H7 (cell line): ENCODE measurements at regions not wholly inside any gene's neighbourhood (a gene's known extent, or its start where the extent isn't known, plus 50 kb on each side); places are given as distances from the start of the nearest gene placed in this dataset.

Experiments used
- DNase-seq: peaks from one replicate; pipeline ENCODE4 v3.0.0; 2012
- H3K27me3 ChIP-seq: 2 replicates; pipeline ENCODE4 v1.6.0; 2011; ENCODE audit warnings: mild to moderate bottlenecking, low read length; ENCODE audit not compliant: control insufficient read depth, insufficient read depth
- H3K36me3 ChIP-seq: replicated peaks from 2 replicates; pipeline ENCODE4 v1.5.1; 2011; ENCODE audit warnings: low read length; ENCODE audit not compliant: control insufficient read depth, insufficient read depth
- H3K4me3 ChIP-seq: 2 replicates; pipeline ENCODE4 v1.5.1; 2011; ENCODE audit warnings: low read depth, mild to moderate bottlenecking, control low read depth, low read length, moderate library complexity; ENCODE audit not compliant: insufficient read depth

GRCh38 chr1:201649761-201650622, 111.1 kb downstream of the NAV1 start:
- peak; percentile 94 for DNase-seq
- Histone ChIP-seq H3K4me3 (peak overlapping the region; percentile 72), H3K27me3 (peaks cover 20% of the 10 kb centered on the region)

GRCh38 chr1:201650623-201650933, 111.7 kb downstream of the NAV1 start:
- DNase-seq, result no peak
- Histone ChIP-seq H3K36me3 (no peaks in the 10 kb centered on the region), H3K4me3 (peak overlapping the region; percentile 72), H3K27me3 (peaks cover 20% of the 10 kb centered on the region)

More at GRCh38 chr1:201649761-201650622, 111.1 kb downstream of the NAV1 start:
- H3K36me3 ChIP-seq, result no peaks in the 10 kb centered on the region

GRCh38 chr1:201652181-201652580, 113.3 kb downstream of the NAV1 start:
- peaks cover 16% of the 10 kb centered on the region for H3K27me3 ChIP-seq
- no peak overlapping the region for H3K4me3 ChIP-seq
- no peak for DNase-seq
- no peaks in the 10 kb centered on the region for H3K36me3 ChIP-seq

- Histone ChIP-seq H3K4me3 (no peak overlapping the region), H3K36me3 (no peaks in the 10 kb centered on the region), H3K27me3 (peaks cover 15% of the 10 kb centered on the region)
- DNase-seq, result no peak
Measured at GRCh38 chr1:201653233-201653632, 114.3 kb downstream of the NAV1 start.

GRCh38 chr1:201653883-201654282, 115.0 kb downstream of the NAV1 start:
- H3K27me3 ChIP-seq, result peaks cover 12% of the 10 kb centered on the region
- no peak for DNase-seq

GRCh38 chr1:201655243-201655642, 116.3 kb downstream of the NAV1 start:
- peak; percentile 81 for DNase-seq
- Histone ChIP-seq H3K27me3 (peaks cover 1% of the 10 kb centered on the region), H3K4me3 (no peak overlapping the region), H3K36me3 (no peaks in the 10 kb centered on the region)

More at GRCh38 chr1:201653883-201654282, 115.0 kb downstream of the NAV1 start:
- Histone ChIP-seq H3K4me3 (no peak overlapping the region), H3K36me3 (no peaks in the 10 kb centered on the region)

- DNase-seq, result no peak
- no peak overlapping the region for H3K4me3 ChIP-seq
- no peaks in the 10 kb centered on the region for H3K36me3 ChIP-seq
- no peaks in the 10 kb centered on the region for H3K27me3 ChIP-seq
Measured at GRCh38 chr1:201655910-201656309, 117.0 kb downstream of the NAV1 start.

- Histone ChIP-seq H3K36me3 (no peaks in the 10 kb centered on the region), H3K4me3 (no peak overlapping the region)
- DNase-seq, result no peak
Measured at GRCh38 chr1:201656311-201657032, 117.5 kb downstream of the NAV1 start.

GRCh38 chr1:201659572-201659971, 120.6 kb downstream of the NAV1 start:
- Histone ChIP-seq H3K36me3 (no peaks in the 10 kb centered on the region), H3K27me3 (no peaks in the 10 kb centered on the region), H3K4me3 (no peak overlapping the region)
- DNase-seq, result no peak

More at GRCh38 chr1:201656311-201657032, 117.5 kb downstream of the NAV1 start:
- H3K27me3 ChIP-seq, result no peaks in the 10 kb centered on the region

GRCh38 chr1:201660931-201661822, 122.2 kb downstream of the NAV1 start:
- no peak overlapping the region for H3K4me3 ChIP-seq
- no peak for DNase-seq

GRCh38 chr1:201661823-201662359, 123.0 kb downstream of the NAV1 start:
- no peak for DNase-seq
- no peak overlapping the region for H3K4me3 ChIP-seq
- H3K27me3 ChIP-seq, result no peaks in the 10 kb centered on the region
- no peaks in the 10 kb centered on the region for H3K36me3 ChIP-seq

More at GRCh38 chr1:201660931-201661822, 122.2 kb downstream of the NAV1 start:
- Histone ChIP-seq H3K36me3 (no peaks in the 10 kb centered on the region), H3K27me3 (no peaks in the 10 kb centered on the region)

GRCh38 chr1:201662646-201663045, 123.7 kb downstream of the NAV1 start:
- DNase-seq, result no peak
- Histone ChIP-seq H3K36me3 (no peaks in the 10 kb centered on the region), H3K27me3 (no peaks in the 10 kb centered on the region), H3K4me3 (no peak overlapping the region)

GRCh38 chr1:201663491-201664113, 124.7 kb downstream of the NAV1 start:
- H3K4me3 ChIP-seq, result no peak overlapping the region
- H3K36me3 ChIP-seq, result no peaks in the 10 kb centered on the region
- no peak for DNase-seq
- no peaks in the 10 kb centered on the region for H3K27me3 ChIP-seq

GRCh38 chr1:201665036-201665435, 126.1 kb downstream of the NAV1 start:
- no peak for DNase-seq
- no peaks in the 10 kb centered on the region for H3K27me3 ChIP-seq
- H3K36me3 ChIP-seq, result no peaks in the 10 kb centered on the region
- no peak overlapping the region for H3K4me3 ChIP-seq
